Left ventricle myocardium superior (tissue), 1 donor: ENCODE measurements at regions not wholly inside any gene's neighbourhood (a gene's known extent, or its start where the extent isn't known, plus 50 kb on each side); places are given as distances from the start of the nearest gene placed in this dataset.

Experiments
- ATAC-seq: fragments of 200-7000 bp; cut with Tn5 transposase; one replicate; pipeline ENCODE4 v1.9.1; 2020; ENCODE audit warnings: mild to moderate bottlenecking, moderate library complexity
- DNase-seq: peaks from one replicate; pipeline ENCODE4 v3.0.0-alpha.2; 2020
- intact Hi-C: fragments of 100-400 bp; cut with micrococcal nuclease; formaldehyde crosslinking; loops from one replicate; pipeline ENCODE4 v1.11.0; 2022
- donor health status: DM: no; HTN: yes; CAD: no; lungs with severe emphysema.

- no peak for ATAC-seq
- no peak for DNase-seq
- intact Hi-C loops, result no loop called here
Observed at GRCh38 chr5:124318661-124319060, 427.8 kb downstream of the ZNF608 start.

DNA sequence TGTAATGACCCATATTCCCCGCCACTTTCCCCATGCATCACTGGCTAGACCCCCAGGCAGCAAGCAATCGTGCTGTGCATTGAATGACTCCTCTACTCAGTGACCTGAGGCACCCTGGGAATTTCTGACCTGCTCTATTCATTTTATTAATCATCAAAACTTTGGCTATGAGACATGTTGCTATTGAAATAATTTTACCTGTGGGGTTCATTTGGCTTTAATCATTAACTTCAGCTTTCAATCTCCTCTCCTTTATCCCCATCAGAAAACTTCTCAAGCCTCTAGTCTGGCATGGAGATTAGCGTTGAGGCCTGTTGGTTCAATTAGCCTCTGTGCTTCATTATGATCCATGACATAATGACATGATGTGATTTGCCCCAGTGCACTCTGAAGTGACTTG, 429.0 kb downstream of the ZNF608 start:
- intact Hi-C loops, result no loop called here
- DNase-seq (no peak), ATAC-seq (no peak)

- ATAC-seq, result no peak
- intact Hi-C loops, result no loop called here
- DNase-seq, result no peak
Observed at GRCh38 chr5:124315741-124316415, 430.6 kb downstream of the ZNF608 start.

DNA sequence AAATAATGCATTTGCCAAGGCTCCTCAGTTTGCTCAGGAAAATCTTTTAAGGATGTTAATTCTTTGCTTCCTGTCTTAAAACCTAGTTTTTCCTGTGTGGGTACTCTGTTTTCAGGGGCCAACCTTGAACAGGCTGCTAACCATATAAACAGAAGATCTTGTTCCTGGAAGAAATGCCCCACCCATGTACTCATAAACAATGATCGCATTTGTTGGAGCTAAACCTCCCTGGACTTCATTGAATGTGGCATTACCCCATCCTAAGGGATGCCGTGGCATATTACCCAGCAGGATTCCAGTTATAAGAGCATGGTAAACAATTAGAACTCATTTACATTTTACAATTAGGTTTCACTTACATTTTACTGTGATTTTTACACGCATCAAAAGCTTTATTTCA, 436.0 kb downstream of the ZNF608 start:
- DNase-seq, result no peak
- intact Hi-C loops, result no loop called here

DNA sequence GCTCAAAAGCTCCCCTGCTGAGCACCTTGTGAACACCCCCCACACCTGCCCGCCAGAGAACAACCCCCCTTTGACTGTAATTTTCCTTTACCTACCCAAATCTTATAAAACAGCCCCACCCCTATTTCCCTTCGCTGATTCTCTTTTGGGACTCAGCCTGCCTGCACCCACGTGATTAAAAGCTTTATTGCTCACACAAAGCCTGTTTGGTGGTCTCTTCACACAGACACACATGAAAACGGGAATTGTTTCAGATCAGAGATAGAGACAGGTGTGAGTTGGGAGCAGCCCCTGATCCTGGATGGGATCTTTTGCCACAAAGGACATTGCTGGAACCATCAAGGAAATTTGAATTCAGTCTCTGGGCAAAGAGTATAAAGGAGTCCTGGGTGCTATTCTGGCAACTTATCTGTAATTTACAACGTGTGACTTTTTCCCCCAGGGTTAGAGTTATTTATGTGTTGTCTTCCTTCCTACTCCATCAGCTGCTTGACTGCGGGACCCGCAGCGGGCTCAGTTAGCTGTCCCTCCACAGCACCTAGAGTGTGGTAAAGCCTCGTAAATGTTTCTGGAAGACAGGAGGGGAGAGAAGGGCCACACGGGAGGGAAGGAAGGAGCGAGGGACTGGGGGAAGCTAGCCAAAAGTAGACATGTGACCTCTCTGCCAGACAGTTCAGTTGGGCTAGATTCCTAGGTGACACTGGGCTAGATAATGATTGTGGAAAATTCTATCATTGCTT, 437.0 kb downstream of the ZNF608 start:
- no peak for DNase-seq
- intact Hi-C loops, result no loop called here
- peak; percentile 68 for ATAC-seq

More for the DNA sequence above, 436.0 kb downstream of the ZNF608 start:
- peak; percentile 21 for ATAC-seq

- ATAC-seq (no peak), DNase-seq (no peak)
- intact Hi-C loops, result no loop called here
Observed at GRCh38 chr5:124303366-124303765, 443.1 kb downstream of the ZNF608 start.

GRCh38 chr5:124302533-124302932, 443.9 kb downstream of the ZNF608 start:
- ATAC-seq, result no peak
- intact Hi-C loops, result no loop called here
- DNase-seq, result no peak

DNA sequence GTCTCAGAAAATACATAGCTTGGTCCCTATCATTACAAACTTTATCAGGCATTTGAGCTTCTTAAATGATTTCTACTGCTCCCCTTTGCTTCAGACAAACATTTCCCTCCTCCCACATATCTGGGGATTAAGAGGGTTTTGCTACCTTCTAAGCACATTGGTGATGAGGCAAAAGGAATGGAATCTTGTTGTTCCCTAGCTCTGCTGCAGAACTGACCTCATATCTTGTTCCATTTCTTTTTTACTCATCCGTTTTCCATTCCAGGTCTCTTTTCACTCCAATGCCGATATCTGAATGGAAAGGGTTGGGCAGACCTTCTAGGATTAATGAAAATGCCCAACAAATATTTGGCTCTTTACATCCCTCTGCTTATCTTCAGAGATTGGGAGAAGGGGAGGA, 444.6 kb downstream of the ZNF608 start:
- intact Hi-C loops, result no loop called here
- ATAC-seq, result no peak
- DNase-seq, result no peak

- ATAC-seq (no peak), DNase-seq (no peak)
- intact Hi-C loops, result no loop called here
Observed at GRCh38 chr5:124300815-124301621, 445.4 kb downstream of the ZNF608 start.

GRCh38 chr5:124297826-124298225, 448.6 kb downstream of the ZNF608 start:
- intact Hi-C loops, result no loop called here
- DNase-seq (no peak), ATAC-seq (no peak)

GRCh38 chr5:124292322-124292855, 454.1 kb downstream of the ZNF608 start:
- DNase-seq (no peak), ATAC-seq (no peak)
- intact Hi-C loops, result no loop called here

GRCh38 chr5:124289641-124290311, 456.7 kb downstream of the ZNF608 start:
- no peak for DNase-seq
- ATAC-seq, result peak; percentile 79
- intact Hi-C loops, result no loop called here

DNA sequence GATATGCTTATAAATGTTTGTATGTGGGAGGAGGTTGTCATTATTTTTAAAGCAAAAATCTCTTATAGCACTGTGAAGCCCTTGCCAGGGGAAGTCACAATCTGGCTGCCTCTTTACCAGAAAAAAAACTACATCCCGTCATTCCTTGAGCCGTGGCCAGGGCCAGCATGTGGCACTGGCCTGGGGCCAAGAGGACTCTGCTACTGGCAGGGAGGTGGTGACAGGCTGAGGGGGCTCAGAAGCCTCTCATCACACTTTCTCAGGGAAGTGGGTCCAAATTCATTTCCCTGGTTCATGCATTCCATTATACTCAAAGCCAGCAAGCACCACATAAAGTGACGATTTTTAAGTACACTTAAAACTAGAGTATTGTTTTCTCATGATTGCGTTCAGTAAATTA, 457.3 kb downstream of the ZNF608 start:
- peak; percentile 91 for ATAC-seq
- DNase-seq, result peak; percentile 82
- intact Hi-C loops, result no loop called here

GRCh38 chr5:124287813-124288212, 458.6 kb downstream of the ZNF608 start:
- DNase-seq (no peak), ATAC-seq (no peak)
- intact Hi-C loops, result no loop called here

- intact Hi-C loops, result no loop called here
- no peak for ATAC-seq
- DNase-seq, result no peak
Observed at GRCh38 chr5:124285733-124286132, 460.7 kb downstream of the ZNF608 start.

DNA sequence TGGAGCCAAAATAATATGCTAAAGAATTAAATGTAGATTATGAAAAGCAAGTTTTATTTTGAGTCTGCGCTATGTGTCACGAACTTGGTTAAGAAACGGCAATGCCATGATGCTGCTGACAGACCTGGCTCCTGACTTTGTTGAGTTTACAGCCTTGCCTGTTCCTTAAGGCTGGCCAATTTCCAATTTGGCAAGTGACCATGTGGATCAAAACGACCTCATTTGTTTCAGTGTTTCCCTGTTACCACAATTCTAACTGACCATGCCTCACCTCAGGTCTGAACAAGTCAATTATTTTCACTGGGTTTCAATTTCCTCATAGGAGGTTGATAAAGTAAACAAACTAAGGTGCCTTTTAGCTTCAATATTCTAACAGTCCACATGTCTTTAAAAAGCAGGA, 461.4 kb downstream of the ZNF608 start:
- intact Hi-C loops, result no loop called here

DNA sequence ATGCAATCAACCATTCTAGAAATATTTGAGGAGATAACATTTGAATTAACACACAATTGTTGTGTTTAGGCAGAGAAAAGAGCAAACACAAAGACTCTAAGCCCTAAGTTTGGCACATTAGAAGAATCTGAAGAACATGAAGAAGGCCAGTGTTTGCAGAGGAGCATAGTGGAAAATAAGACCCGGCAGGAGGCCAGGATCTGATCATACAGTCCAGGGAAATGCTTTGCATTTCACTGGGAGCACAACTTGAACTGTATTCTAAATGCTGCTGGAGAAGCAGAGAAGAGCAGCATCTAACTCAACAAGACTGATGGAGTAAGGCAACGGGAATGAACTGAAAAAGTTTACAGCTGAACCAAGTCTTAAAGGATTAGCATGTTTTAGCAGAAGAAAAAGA, 463.4 kb downstream of the ZNF608 start:
- no peak for ATAC-seq
- intact Hi-C loops, result no loop called here

More for the DNA sequence above, 461.4 kb downstream of the ZNF608 start:
- DNase-seq, result no peak
- no peak for ATAC-seq

GRCh38 chr5:124280079-124280478, 466.4 kb downstream of the ZNF608 start:
- intact Hi-C loops, result no loop called here
- no peak for ATAC-seq

More for the DNA sequence above, 463.4 kb downstream of the ZNF608 start:
- DNase-seq, result no peak

DNA sequence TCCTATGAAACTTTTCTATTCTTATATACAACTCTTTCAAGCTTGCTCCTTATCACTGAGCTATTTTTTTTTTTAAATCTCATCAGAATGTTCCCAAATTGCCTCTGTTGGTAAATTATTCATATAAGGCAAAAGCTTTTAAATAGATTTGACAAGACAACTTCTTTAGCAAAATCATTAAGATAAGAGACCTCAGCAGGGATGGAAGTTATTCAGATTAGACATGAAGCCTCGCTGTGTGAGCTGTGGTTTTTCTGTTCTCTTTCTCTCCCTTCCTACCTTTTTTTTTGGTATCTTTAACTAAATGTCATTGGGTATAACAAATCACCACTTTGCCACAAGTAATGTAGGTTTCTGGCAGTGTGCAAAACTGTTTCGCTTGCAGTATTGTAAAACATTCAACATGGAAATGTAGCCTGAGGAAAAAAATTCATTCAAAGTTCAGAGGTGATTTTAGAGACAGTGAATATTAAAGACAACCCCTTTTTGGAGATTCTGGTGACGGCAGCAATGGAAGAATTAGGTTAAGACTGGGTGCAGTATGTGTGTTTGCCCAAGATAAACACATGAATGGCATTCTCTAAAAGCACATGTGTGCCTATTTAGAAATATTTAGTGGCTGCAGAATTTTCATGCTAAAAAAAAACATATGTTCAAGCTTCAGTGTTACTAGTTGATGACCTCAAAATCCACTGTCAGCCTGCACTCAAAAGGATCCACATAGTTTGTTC, 467.1 kb downstream of the ZNF608 start:
- intact Hi-C loops, result no loop called here
- no peak for ATAC-seq

More at GRCh38 chr5:124280079-124280478, 466.4 kb downstream of the ZNF608 start:
- DNase-seq, result no peak

More for the DNA sequence above, 467.1 kb downstream of the ZNF608 start:
- DNase-seq, result no peak
